NCI-H1436 (cell line): ENCODE measurements at regions not wholly inside any gene's neighbourhood (a gene's known extent, or its start where the extent isn't known, plus 50 kb on each side); places are given as distances from the start of the nearest gene placed in this dataset.
"Not testable (repeated sequence)": the region's sequence is repeated elsewhere in the genome, so short reads cannot be mapped to it uniquely, and the experiment has no call there.

Experiments used
- DNase-seq: peaks from one replicate; lab custom pipeline; 2025; lab: John Stamatoyannopoulos, UW

- DNase-seq, result no peak
Observed at GRCh38 chr4:155450676-155451075, 73.9 kb upstream of the MAP9 start.

DNA sequence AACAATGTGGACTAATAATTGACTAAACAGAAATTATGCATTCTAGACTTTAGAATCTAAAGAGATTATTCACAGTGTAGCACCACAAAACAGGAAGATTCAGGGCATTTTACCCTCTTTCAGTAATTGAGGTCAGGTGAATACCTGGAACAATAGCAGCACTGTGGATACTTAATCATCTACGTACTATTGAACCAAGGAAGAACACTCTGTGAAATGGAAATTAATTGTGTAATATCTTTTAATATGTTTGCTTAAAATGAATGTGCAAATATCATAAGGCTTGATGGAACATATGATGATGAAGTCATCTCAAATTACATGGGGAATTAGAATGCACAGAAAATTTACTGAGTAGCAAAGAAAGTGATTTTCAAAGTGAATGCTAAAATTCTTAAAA is 68.5 kb upstream of the MAP9 start:
- no peak for DNase-seq

GRCh38 chr4:155444721-155445120 is 68.0 kb upstream of the MAP9 start:
- no peak for DNase-seq

GRCh38 chr4:155442267-155443105 is 65.7 kb upstream of the MAP9 start:
- DNase-seq, result peak; percentile 7

DNA sequence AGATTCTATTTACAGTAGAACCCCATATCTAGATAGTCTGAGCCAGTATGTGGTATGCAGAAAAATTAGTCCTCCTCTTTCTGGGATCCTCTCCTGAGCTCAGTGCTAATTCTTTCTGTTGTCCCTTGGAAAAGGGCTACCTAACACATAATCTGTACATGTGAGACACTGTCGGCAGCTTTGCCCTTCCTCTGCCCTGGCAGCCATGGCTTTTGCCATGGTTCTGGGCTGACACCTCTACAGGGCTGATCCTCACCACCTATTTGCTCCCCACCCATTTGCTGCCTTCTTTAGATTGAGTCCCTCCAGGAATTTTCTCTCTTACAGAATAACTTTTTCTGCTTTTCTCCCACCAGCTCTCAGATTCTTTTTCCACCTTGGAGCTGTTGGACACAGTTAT is 64.7 kb upstream of the MAP9 start:
- no peak for DNase-seq

- not testable (repeated sequence) for DNase-seq
Observed at GRCh38 chr4:155439760-155440159, 63.0 kb upstream of the MAP9 start.

DNA sequence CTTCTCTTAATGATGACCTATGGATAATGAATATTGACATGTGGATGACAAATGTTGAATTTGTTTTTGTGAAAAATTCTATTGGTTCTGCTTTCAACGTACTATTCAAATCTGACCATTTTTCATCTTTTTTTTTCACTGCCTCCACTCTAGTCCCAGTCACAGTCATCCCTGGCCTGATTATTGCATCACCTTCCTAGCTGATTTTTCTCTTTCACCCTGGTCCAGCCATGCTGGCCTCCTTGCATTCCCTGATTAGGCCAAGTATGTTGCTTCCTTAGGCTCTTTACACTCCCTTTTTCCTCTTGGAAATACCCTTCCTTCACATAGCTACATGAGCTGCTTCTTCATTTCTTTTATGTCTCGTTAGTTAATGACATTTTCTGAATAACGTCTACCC is 58.1 kb upstream of the MAP9 start:
- DNase-seq, result no peak

- DNase-seq, result no peak
Observed at GRCh38 chr4:155434366-155434765, 57.6 kb upstream of the MAP9 start.

GRCh38 chr4:155433636-155434360 is 57.0 kb upstream of the MAP9 start:
- DNase-seq, result no peak

- no peak for DNase-seq
Observed at GRCh38 chr4:155430895-155431795, 54.4 kb upstream of the MAP9 start.

DNA sequence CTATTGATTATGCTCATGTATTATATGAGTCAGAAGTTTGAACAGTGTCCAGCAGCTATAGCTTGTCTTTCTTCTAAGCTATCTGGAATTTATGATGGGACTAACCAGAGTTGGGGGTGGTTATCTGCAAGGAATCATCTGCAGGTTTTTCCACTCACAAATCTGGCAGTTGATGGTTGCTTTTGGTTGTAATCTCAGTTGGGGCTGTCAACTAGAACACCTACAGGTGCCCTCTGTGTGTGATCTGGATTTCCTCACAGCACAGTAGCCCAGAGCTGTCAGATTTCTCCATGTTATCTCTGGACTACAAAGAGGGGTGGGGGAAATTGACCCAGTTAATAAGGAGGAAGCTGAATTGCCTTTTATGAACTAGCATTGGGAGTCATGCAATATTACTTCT is 51.4 kb upstream of the MAP9 start:
- no peak for DNase-seq

DNA sequence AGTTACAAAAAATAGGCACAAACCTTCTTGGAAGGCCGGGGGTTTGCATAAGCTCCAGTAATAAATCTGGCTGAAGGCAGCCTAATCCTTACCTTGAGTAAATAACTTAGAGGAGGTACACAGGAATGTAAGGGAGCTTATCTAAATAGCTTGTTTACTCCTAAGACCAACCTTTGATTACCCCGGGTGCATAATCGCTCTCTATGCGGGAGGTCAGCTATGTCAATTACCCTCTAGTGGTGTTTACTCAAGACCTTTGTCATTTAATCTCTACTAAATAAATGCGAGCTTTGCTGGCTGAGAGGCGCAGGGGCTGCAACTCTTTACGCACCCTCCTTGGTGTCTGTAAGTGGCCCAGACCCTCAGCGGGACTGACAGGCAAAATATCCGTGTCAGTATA is 50.2 kb upstream of the MAP9 start:
- DNase-seq, result no peak
